ENCODE measurements at regions not wholly inside any gene's neighbourhood (a gene's known extent, or its start where the extent isn't known, plus 50 kb on each side); places are given as distances from the start of the nearest gene placed in this dataset.
"Not testable (repeated sequence)": the region's sequence is repeated elsewhere in the genome, so short reads cannot be mapped to it uniquely, and the experiment has no call there.

DNA sequence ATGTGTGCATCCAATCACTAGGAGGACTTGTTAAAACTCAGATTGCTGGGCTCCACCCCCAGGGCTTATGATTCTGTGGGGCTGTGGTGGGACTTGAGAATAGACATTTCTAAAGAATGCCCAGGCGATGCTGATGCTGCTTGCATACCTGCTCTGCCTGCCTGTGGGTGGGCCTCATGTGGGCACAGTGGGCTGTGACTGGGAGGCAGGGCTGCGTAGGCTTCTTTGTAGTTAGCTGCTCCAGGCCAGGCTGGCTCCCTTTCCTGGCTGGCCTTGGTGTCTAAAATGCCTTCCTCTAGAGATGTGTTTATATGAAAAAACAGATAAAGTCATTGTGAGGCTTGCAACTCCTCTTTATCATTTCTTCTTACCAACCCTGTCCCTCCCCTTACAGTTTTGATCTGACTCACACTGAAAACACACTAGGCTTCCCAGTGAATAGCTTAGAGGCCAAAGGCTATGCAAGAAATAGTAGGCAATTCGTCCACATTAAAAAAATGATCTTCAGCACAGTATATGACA is 495.5 kb upstream of the MAP3K7 start:
- no peak for DNase-seq

DNA sequence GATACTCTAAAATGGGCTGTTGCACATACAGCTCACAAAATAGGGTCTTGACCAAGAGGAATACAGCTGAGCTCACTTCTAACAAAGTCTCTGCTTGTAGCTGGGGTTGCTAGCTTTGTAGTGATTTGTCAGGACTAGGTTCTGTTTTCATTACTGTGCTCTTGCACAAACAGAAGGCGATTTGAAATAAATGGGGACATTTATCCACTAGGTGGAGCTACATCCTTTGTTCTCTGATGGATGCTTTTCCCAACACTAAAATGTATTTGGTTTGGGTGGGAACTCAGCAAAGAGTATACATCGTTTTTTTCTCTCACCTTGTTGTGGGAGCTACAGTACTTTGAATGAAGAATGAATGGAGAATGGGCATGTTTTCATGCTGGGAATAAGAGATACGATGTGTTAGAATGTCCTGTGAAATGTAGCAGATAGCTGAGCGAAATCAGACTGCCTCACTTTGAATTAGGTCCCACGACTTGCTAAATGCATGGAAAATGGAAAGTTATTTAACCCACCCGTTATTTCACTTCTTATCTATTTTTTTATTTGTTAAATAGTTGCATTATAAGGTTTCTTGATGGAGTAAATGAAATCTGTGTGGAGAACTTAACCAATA is 494.7 kb upstream of the MAP3K7 start:
- peak; percentile 68 for DNase-seq

DNA sequence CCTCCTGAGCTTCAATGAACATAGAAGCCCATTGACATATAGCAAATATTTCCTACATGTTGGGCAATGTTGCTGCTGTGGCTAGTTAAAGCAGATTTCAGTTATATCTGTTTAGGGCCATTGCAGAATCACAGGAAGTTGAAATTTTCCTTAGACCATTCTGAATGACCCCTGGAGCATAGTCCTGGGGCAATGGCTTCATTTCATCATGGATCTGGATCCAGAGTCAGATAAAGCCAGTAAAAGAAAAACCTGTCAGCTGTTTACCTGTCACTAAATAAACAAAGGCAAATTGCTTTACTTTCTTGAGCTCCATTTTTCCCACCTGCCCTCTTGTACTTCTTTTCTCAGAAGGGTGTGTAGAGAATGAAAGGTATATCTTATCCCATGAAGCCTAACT is 494.0 kb upstream of the MAP3K7 start:
- DNase-seq, result no peak

DNA sequence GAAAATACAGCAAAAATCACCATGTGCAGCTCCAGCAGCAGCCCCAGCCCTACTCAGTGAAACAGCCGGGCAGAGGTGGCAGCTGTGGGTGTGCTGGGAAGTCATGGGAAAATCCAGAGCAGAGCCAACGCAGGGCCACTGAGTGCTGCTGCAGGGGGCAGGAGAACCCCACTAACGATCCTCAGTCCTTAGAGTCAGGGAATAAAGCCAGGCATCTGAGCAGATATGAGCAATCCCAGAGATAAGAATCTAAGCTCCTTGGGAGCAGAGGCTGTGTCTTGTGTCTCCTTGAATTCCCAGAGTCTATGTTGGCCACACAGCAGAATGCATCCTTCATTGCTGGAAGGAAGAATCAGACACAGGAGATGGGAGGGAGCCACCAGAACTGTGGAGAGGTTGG is 493.1 kb upstream of the MAP3K7 start:
- no peak for DNase-seq

DNA sequence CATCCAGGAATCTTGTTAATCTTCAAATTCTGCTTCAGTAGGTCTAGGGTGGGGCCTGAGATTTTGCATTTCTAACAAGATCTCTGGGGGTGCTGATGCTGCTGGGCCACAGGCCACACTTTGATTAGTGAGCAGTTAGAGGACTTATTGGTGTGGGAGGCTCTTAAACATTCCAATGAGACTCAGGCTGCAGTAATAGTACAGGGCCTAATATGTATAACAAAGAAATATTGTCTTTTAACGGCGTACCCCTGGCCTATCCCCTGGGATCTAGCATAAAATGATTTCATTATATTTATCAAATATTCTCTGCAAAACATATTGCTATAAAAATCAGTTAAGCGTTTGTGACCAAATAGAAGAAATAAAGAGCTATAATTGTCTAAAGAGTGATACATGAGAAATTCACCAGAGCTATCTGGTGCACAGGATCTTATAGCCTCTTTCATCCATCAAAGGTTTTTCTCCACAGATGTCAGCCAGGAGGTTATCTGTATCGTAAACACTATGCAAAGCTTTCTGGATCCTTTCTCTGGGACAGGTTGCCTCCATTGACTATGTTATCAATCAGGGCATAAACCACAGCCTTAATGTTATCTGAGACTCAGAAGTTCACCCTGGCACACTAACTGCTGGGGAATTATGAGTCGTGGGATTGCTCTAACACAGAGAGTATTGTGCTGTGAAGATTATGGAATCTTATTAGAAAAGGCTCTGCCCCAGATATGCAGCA is 488.5 kb upstream of the MAP3K7 start:
- DNase-seq, result peak; percentile 1

DNA sequence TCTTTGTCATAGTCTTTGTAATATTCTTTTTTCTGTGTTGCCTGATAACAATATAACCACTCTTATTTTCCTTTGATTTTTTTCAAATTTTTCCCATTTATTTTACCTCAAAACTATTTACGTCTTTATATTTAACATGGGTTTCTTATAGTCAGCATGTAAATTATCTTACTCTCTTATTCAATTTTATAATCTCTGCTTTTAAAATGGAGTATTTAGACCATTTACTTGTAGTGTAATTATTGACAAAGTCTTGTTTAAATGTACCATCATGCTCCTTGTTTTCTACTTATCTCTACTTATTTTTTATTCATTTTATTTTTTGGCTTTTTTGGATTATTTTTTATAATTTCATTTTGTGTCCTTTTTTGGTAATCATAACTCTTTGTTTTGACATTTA is 476.5 kb upstream of the MAP3K7 start:
- DNase-seq, result no peak

DNA sequence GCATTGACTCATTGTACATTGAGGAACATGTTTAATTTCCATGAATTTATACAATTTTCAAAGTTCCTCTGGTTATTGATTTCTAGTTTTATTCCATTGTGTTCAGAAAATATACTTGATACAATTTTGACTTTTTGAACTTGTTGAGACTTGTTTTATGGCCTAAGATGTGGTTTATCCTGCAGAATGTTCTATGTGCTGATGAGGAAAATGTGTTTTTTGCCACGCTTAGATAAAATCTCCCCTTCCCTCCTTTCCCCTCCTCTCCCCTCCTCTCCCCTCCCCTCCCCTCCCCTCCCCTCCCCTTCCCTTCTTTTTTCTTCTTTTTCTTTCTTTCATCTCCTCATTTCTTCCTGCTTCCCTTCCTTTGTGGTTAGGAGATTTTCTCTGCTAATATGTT is 470.8 kb upstream of the MAP3K7 start:
- no peak for DNase-seq

- no peak for DNase-seq
Observed at GRCh38 chr6:91055959-91056358, 469.1 kb upstream of the MAP3K7 start.

DNA sequence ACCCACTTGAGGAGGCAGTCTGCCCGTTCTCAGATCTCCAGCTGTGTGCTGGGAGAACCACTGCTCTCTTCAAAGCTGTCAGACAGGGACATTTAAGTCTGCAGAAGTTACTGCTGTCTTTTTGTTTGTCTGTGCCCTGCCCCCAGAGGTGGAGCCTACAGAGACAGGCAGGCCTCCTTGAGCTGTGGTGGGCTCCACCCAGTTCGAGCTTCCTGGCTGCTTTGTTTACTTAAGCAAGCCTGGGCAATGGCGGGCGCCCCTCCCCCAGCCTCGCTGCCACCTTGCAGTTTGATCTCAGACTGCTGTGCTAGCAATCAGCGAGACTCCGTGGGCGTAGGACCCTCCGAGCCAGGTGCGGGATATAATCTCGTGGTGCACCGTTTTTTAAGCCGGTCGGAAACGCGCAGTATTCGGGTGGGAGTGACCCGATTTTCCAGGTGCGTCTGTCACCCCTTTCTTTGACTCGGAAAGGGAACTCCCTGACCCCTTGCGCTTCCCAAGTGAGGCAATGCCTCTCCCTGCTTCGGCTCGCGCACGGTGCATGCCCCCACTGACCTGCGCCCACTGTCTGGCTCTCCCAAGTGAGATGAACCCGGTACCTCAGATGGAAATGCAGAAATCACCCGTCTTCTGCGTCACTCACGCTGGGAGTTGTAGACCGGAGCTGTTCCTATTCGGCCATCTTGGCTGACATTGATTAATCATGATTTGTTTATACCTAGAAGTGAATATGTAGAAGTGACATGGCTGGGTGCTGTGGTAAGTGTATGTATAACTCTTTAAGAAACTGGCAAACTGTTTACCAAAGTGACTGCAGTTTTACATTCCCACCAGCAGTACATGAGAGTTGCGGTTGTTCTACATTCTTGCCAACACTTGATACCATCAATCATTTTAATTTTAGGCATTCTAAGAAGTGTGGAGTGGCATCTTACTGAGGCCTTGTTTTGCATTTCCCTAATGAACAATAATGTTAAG is 465.9 kb upstream of the MAP3K7 start:
- DNase-seq, result not testable (repeated sequence)

- DNase-seq, result no peak
Observed at GRCh38 chr6:91045161-91045560, 458.3 kb upstream of the MAP3K7 start.

DNA sequence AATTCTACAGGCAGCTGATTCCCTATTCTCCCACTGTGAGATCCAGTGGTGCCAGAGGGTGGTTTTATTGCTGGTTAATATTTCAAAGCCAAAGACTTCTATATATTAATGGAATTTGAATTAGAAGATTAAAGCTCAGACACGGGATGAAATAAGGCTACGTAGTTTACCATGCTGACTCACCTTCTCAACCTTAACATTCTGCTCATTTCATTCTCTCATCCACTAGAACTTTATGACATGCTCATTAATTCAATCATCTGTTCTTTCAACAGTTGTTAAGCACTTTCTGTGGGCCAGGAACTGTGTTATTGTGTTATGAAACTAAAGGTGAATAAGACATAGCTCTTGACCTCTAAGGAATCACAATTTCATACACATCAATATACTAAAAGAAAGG is 456.9 kb upstream of the MAP3K7 start:
- DNase-seq, result no peak

GRCh38 chr6:91042656-91043055 is 455.8 kb upstream of the MAP3K7 start:
- DNase-seq, result no peak

GRCh38 chr6:91033964-91034363 is 447.1 kb upstream of the MAP3K7 start:
- DNase-seq, result no peak

GRCh38 chr6:91031581-91031980 is 444.7 kb upstream of the MAP3K7 start:
- no peak for DNase-seq

- no peak for DNase-seq
Observed at GRCh38 chr6:91029211-91029610, 442.3 kb upstream of the MAP3K7 start.

GRCh38 chr6:91023529-91023928 is 436.7 kb upstream of the MAP3K7 start:
- DNase-seq, result no peak

GRCh38 chr6:91020744-91021143 is 433.9 kb upstream of the MAP3K7 start:
- no peak for DNase-seq

- DNase-seq, result no peak
Observed at GRCh38 chr6:91018586-91018985, 431.7 kb upstream of the MAP3K7 start.

DNA sequence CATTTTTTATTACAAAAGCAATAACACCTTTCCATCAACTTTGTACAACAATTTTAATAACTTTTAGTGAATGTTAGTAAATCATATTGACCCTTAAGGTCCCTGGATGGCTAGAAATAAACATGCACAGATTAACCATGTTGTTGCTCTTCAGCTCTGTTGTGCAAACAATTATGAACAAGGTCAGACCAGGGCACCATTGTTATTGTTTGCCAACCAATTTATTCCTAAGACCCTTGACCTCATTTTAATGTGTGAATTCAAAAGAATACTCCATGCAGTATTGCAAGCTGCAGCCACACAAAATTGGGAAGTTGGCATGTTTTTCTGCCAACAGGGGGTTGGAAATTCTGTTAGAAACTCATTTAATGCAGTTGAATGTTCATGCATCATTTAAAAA is 426.6 kb upstream of the MAP3K7 start:
- no peak for DNase-seq

GRCh38 chr6:90997076-90997475 is 410.2 kb upstream of the MAP3K7 start:
- no peak for DNase-seq

DNA sequence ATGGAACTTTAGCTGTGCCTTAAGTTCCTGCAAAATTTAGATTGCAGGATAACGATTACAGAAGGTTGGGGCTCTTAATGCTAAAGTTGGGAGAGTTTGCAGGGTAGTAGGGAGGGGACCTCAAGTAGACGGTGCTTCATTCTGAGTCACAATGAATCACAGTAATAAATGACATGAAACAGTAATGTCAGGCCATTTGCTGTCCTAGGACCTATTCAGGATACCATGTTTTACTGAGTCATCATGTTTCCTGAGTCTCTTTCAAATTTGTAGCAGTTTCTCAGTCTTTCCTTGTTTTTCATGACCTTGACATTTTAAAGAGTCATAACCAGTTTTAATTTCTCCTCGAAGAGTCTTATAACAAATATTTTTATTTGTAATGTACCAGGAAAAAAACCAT is 406.9 kb upstream of the MAP3K7 start:
- DNase-seq, result no peak

GRCh38 chr6:90989763-90990162 is 402.9 kb upstream of the MAP3K7 start:
- no peak for DNase-seq

DNA sequence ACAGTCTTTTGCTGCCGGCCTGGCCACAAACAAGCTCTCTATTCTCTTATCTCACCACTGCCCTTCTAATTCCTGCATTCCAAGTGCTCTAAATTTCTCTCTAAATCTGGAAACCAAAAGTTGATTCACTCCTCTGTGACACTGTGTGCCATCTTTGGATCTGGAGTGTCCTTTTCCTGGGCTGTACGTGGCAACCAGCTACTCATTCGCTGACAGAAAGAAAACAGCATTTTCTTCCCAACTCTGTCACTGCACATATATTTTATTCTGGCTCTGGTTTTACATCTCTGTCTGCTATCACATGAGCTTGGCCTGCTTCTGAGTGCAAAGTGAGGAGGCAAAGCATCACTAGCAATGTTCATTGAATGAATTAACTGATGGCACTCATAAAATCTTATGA is 397.2 kb upstream of the MAP3K7 start:
- no peak for DNase-seq

GRCh38 chr6:90983462-90983861 is 396.6 kb upstream of the MAP3K7 start:
- DNase-seq, result no peak

Measured in hematopoietic multipotent progenitor cell treated with erythropoietin and hydrocortisone succinate and interleukin-3 and kit ligand, for 6 days (in vitro differentiated cells).